H1 (cell line): ENCODE measurements at regions not wholly inside any gene's neighbourhood (a gene's known extent, or its start where the extent isn't known, plus 50 kb on each side); places are given as distances from the start of the nearest gene placed in this dataset.

ENCODE experiments used
- CTCF ChIA-PET: fragments of 300-600 bp; sonication (Branson Sonifier 250); formaldehyde crosslinking; loops from one replicate; lab custom pipeline; 2021; ENCODE audit not compliant: partially characterized antibody; lab: Charles Lee
- POLR2A ChIA-PET: fragments of 300-600 bp; sonication (Branson Sonifier 250); formaldehyde crosslinking; loops from one replicate; lab custom pipeline; 2021; ENCODE audit warnings: inconsistent platforms; ENCODE audit not compliant: partially characterized antibody; lab: Charles Lee
- DNase-seq, 2 experiments: peaks; one replicate each; pipeline versions ENCODE4 v3.0.0 to v3.0.0-alpha.2; 2010 to 2022; ENCODE audit warnings: low spot score in 2 of 2, low read depth in 1 of 2, mixed read lengths in 1 of 2
- FAIRE-seq: peaks from 2 replicates; lab custom pipeline; 2011; peaks lifted over from hg19 to GRCh38; lab: Jason Lieb, UNC
- H2AFZ ChIP-seq: 2 replicates; pipeline ENCODE4 v1.8.1; 2012; ENCODE audit warnings: low read length, inconsistent platforms
- H2AK5ac ChIP-seq: 2 replicates; pipeline ENCODE4 v1.6.1; 2013; ENCODE audit warnings: low read depth, low read length
- H2BK120ac ChIP-seq: replicated peaks from 2 replicates; pipeline ENCODE3; 2013; ENCODE audit warnings: low read depth, low read length, inconsistent platforms
- H2BK12ac ChIP-seq: 2 replicates; pipeline ENCODE4 v1.6.1; 2013; ENCODE audit warnings: low read depth, low read length
- H2BK15ac ChIP-seq: 2 replicates; pipeline ENCODE4 v1.6.1; 2013; ENCODE audit warnings: low read length
- H2BK20ac ChIP-seq: 2 replicates; pipeline ENCODE4 v1.6.1; 2013; ENCODE audit warnings: low read length
- H2BK5ac ChIP-seq: 2 replicates; pipeline ENCODE4 v1.6.1; 2013; ENCODE audit warnings: low read depth, low read length
- H3K14ac ChIP-seq: 2 replicates; pipeline ENCODE4 v1.6.1; 2013; ENCODE audit warnings: inconsistent platforms; ENCODE audit not compliant: insufficient read length
- H3K18ac ChIP-seq: 2 replicates; pipeline ENCODE4 v1.6.1; 2013; ENCODE audit warnings: low read length; ENCODE audit errors: extremely low read depth
- H3K23ac ChIP-seq: 2 replicates; pipeline ENCODE4 v1.6.1; 2013; ENCODE audit warnings: inconsistent platforms; ENCODE audit not compliant: insufficient read length
- H3K23me2 ChIP-seq: 2 replicates; pipeline ENCODE4 v1.6.1; 2013; ENCODE audit warnings: low read depth, low read length
- H3K27ac ChIP-seq: 2 replicates; pipeline ENCODE4 v1.6.1; 2011; ENCODE audit warnings: low read depth, low read length, inconsistent platforms
- H3K27me3 ChIP-seq, 4 experiments: replicated peaks in 1 of 4; 1 replicate in 1 of 4; 2 replicates in 3 of 4; pipeline versions ENCODE4 v1.6.1 to v1.8.1; 2011 to 2013; ENCODE audit warnings: low read length in 3 of 4, mild to moderate bottlenecking in 3 of 4, inconsistent platforms in 2 of 4, mixed read lengths in 2 of 4, moderate library complexity in 1 of 4; ENCODE audit not compliant: control insufficient read depth in 3 of 4, insufficient read depth in 3 of 4; ENCODE audit errors: extremely low read depth in 1 of 4
- H3K36me3 ChIP-seq, 4 experiments: 2 replicates each; pipeline versions ENCODE4 v1.6.1 to v1.8.1; 2011 to 2013; ENCODE audit warnings: mild to moderate bottlenecking in 4 of 4, low read length in 3 of 4, moderate library complexity in 2 of 4, control low read depth in 1 of 4, inconsistent platforms in 1 of 4; ENCODE audit not compliant: insufficient read depth in 4 of 4, control insufficient read depth in 2 of 4
- H3K4ac ChIP-seq: replicated peaks from 2 replicates; pipeline ENCODE3; 2013; ENCODE audit warnings: low read length, low read depth, mixed read lengths, inconsistent platforms; ENCODE audit not compliant: insufficient read length
- H3K4me1 ChIP-seq, 4 experiments: replicated peaks in 1 of 4; 1 replicate in 1 of 4; 2 replicates in 3 of 4; pipeline versions ENCODE4 v1.6.1 to v1.8.1; 2011 to 2013; ENCODE audit warnings: low read length in 3 of 4, inconsistent platforms in 2 of 4, mixed read lengths in 1 of 4; ENCODE audit not compliant: insufficient read depth in 4 of 4, control insufficient read depth in 3 of 4
- H3K4me2 ChIP-seq, 2 experiments: 2 replicates each; pipeline versions ENCODE4 v1.6.1 to v1.8.1; 2011 to 2013; ENCODE audit warnings: low read depth in 2 of 2, low read length in 2 of 2, control low read depth in 1 of 2, inconsistent platforms in 1 of 2, mild to moderate bottlenecking in 1 of 2; ENCODE audit not compliant: insufficient read depth in 1 of 2
- H3K4me3 ChIP-seq, 4 experiments: fragments of 200-600, 300-600 bp in 1 of 4; sonication (generic), shearing (Covaris generic), sonication (Bioruptor Twin) in 1 of 4; 2 replicates each; pipeline versions ENCODE4 v1.5.1 to v1.8.1; 2011 to 2016; ENCODE audit warnings: low read length in 4 of 4, low read depth in 3 of 4, control low read depth in 2 of 4, inconsistent platforms in 2 of 4, mild to moderate bottlenecking in 2 of 4, mixed read lengths in 1 of 4, moderate library complexity in 1 of 4; ENCODE audit not compliant: insufficient read depth in 2 of 4; ENCODE audit errors: extremely low read depth in 1 of 4
- H3K56ac ChIP-seq: replicated peaks from 2 replicates; pipeline ENCODE3; 2013; ENCODE audit warnings: low read depth, mild to moderate bottlenecking, mixed read lengths, low read length, inconsistent platforms; ENCODE audit not compliant: insufficient read length
- H3K79me1 ChIP-seq: 2 replicates; pipeline ENCODE4 v1.6.1; 2013; ENCODE audit warnings: low read depth, low read length, control low read depth
- H3K79me2 ChIP-seq, 2 experiments: 2 replicates each; pipeline versions ENCODE4 v1.6.1 to v1.8.1; 2012 to 2013; ENCODE audit warnings: low read length in 2 of 2, mild to moderate bottlenecking in 2 of 2, inconsistent platforms in 1 of 2; ENCODE audit not compliant: insufficient read depth in 2 of 2, control insufficient read depth in 1 of 2
- H3K9ac ChIP-seq, 4 experiments: replicated peaks in 1 of 4; 1 replicate in 1 of 4; 2 replicates in 3 of 4; pipeline versions ENCODE4 v1.6.1 to v1.8.1; 2011 to 2013; ENCODE audit warnings: low read depth in 3 of 4, low read length in 3 of 4, control low read depth in 2 of 4, mild to moderate bottlenecking in 2 of 4, moderate library complexity in 2 of 4, inconsistent platforms in 1 of 4; ENCODE audit errors: extremely low read depth in 1 of 4
- H3K9me3 ChIP-seq, 2 experiments: 2 replicates each; pipeline versions ENCODE4 v1.6.1 to v1.8.1; 2012 to 2013; ENCODE audit warnings: mild to moderate bottlenecking in 2 of 2, moderate library complexity in 2 of 2, control low read depth in 1 of 2, inconsistent platforms in 1 of 2, low read depth in 1 of 2, low read length in 1 of 2, mixed read lengths in 1 of 2; ENCODE audit not compliant: insufficient read depth in 2 of 2
- H4K20me1 ChIP-seq, 2 experiments: replicated peaks in 1 of 2; 2 replicates each; pipeline versions ENCODE3 to v1.8.1; 2011 to 2013; ENCODE audit warnings: inconsistent platforms in 2 of 2, low read length in 2 of 2, mild to moderate bottlenecking in 1 of 2; ENCODE audit not compliant: insufficient read depth in 2 of 2, control insufficient read depth in 1 of 2
- H4K5ac ChIP-seq: 2 replicates; pipeline ENCODE4 v1.6.1; 2013; ENCODE audit warnings: low read length, low read depth, mixed read lengths, inconsistent platforms; ENCODE audit not compliant: insufficient read length
- H4K8ac ChIP-seq: 2 replicates; pipeline ENCODE4 v1.8.0; 2013; ENCODE audit warnings: mild to moderate bottlenecking, moderate library complexity, low read length, inconsistent platforms; ENCODE audit not compliant: insufficient read depth; ENCODE audit errors: extremely low read depth
- H4K91ac ChIP-seq: replicated peaks from 2 replicates; pipeline ENCODE3; 2013; ENCODE audit warnings: low read length, mixed read lengths, inconsistent platforms; ENCODE audit not compliant: insufficient read length
- YY1 ChIP-seq: IDR thresholded peaks from 2 replicates; pipeline ENCODE4 v1.6.1; 2011; ENCODE audit warnings: low read depth, mild to moderate bottlenecking, low read length
- WGBS, 2 experiments: shearing (Covaris generic) in 1 of 2; methylation state at CpG; one replicate each; pipeline versions ENCODE4 v1.1.6 to v1.1.7; 2013 to 2015; ENCODE audit warnings: low lambda C conversion rate in 2 of 2, mixed read lengths in 2 of 2, inconsistent platforms in 1 of 2, low coverage in 1 of 2, missing lambda C conversion rate in 1 of 2; ENCODE audit not compliant: insufficient replicate concordance in 2 of 2, insufficient coverage in 1 of 2, insufficient read length in 1 of 2; ENCODE audit errors: extremely low coverage in 1 of 2, missing lambda C conversion rate in 1 of 2; 5-methylcytosine and 5-hydroxymethylcytosine counted together

GRCh38 chrX:36501169-36501702, 506.9 kb upstream of the FAM47C start:
- Histone ChIP-seq H4K20me1 (no peaks in the 10 kb centered on the region), H2AK5ac (no peak overlapping the region), H2BK15ac (no peak overlapping the region), H3K14ac (no peak overlapping the region), H2BK5ac (no peak overlapping the region), H4K91ac (no peak overlapping the region), H2AFZ (no peak overlapping the region), H3K9me3 (0 out of 4 replicates have a peak, but pooled peaks cover 0 to 4% of the 10 kb centered on the region in 2 experiments), H2BK20ac (no peak overlapping the region), H3K9ac (no peak overlapping the region), H3K27me3 (no peaks in the 10 kb centered on the region), H3K56ac (no peak overlapping the region), H3K4ac (no peak overlapping the region), H3K79me2 (no peaks in the 10 kb centered on the region), H3K36me3 (no peaks in the 10 kb centered on the region), H3K23me2 (no peaks in the 10 kb centered on the region), H3K18ac (no peak overlapping the region), H3K79me1 (no peaks in the 10 kb centered on the region), H4K5ac (no peak overlapping the region), H3K4me1 (no peaks in the 10 kb centered on the region), H3K27ac (no peak overlapping the region), H3K23ac (no peak overlapping the region), H2BK120ac (no peak overlapping the region), H2BK12ac (no peak overlapping the region), H4K8ac (no peak overlapping the region), H3K4me2 (no peak overlapping the region), H3K4me3 (no peak overlapping the region)
- ChIA-PET CTCF (no interaction called here), POLR2A (no interaction called here)
- 89% methylated on average over 8 of the region's 8 CpGs; no CpG with 5 or more reads in 1 of the 2 experiments for WGBS, 2 experiments
- FAIRE-seq, result no peak
- no peak for DNase-seq
- no peak for TF ChIP-seq YY1
